Right forelimb (tissue), 1 donor: ENCODE measurements at regions not wholly inside any gene's neighbourhood (a gene's known extent, or its start where the extent isn't known, plus 50 kb on each side); places are given as distances from the start of the nearest gene placed in this dataset.

Experiments
- DNase-seq: peaks from one replicate; pipeline ENCODE4 v3.0.0-alpha.2; 2018

GRCh38 chr5:93273176-93273575 is 307.8 kb downstream of the NR2F1-AS1 start:
- no peak for DNase-seq

- no peak for DNase-seq
These were observed 308.9 kb downstream of the NR2F1-AS1 start for GRCh38 chr5:93272108-93272507.

GRCh38 chr5:93267736-93268135 is 313.3 kb downstream of the NR2F1-AS1 start:
- DNase-seq, result no peak

- DNase-seq, result no peak
These were observed 313.7 kb downstream of the NR2F1-AS1 start for GRCh38 chr5:93267276-93267675.

- no peak for DNase-seq
These were observed 323.4 kb downstream of the NR2F1-AS1 start for GRCh38 chr5:93257616-93258015.

GRCh38 chr5:93255796-93256195 is 325.2 kb downstream of the NR2F1-AS1 start:
- DNase-seq, result no peak

GRCh38 chr5:93252165-93252564 is 328.9 kb downstream of the NR2F1-AS1 start:
- DNase-seq, result no peak

- no peak for DNase-seq
These were observed 329.7 kb downstream of the NR2F1-AS1 start for GRCh38 chr5:93251347-93251746.

- DNase-seq, result no peak
These were observed 330.6 kb downstream of the NR2F1-AS1 start for GRCh38 chr5:93250424-93250823.

- DNase-seq, result no peak
These were observed 331.2 kb downstream of the NR2F1-AS1 start for GRCh38 chr5:93249651-93250289.

- no peak for DNase-seq
These were observed 333.9 kb downstream of the NR2F1-AS1 start for GRCh38 chr5:93247105-93247504.

GRCh38 chr5:93246090-93246855 is 334.7 kb downstream of the NR2F1-AS1 start:
- peak; percentile 76 for DNase-seq

- DNase-seq, result no peak
These were observed 335.8 kb downstream of the NR2F1-AS1 start for GRCh38 chr5:93245226-93245625.

GRCh38 chr5:93243481-93243880 is 337.5 kb downstream of the NR2F1-AS1 start:
- DNase-seq, result no peak

- no peak for DNase-seq
These were observed 340.7 kb downstream of the NR2F1-AS1 start for GRCh38 chr5:93240228-93240834.

GRCh38 chr5:93236807-93237421 is 344.1 kb downstream of the NR2F1-AS1 start:
- DNase-seq, result no peak

GRCh38 chr5:93235761-93236160 is 345.3 kb downstream of the NR2F1-AS1 start:
- DNase-seq, result no peak

- DNase-seq, result no peak
These were observed 354.8 kb downstream of the NR2F1-AS1 start for GRCh38 chr5:93226202-93226735.

- no peak for DNase-seq
These were observed 355.3 kb downstream of the NR2F1-AS1 start for GRCh38 chr5:93225748-93226147.

- no peak for DNase-seq
These were observed 356.4 kb downstream of the NR2F1-AS1 start for GRCh38 chr5:93224624-93225023.

- no peak for DNase-seq
These were observed 359.2 kb downstream of the NR2F1-AS1 start for GRCh38 chr5:93221773-93222172.

GRCh38 chr5:93220431-93220830 is 360.6 kb downstream of the NR2F1-AS1 start:
- no peak for DNase-seq

GRCh38 chr5:93219641-93220145 is 361.3 kb downstream of the NR2F1-AS1 start:
- no peak for DNase-seq
